ENCODE measurements at regions not wholly inside any gene's neighbourhood (a gene's known extent, or its start where the extent isn't known, plus 50 kb on each side); places are given as distances from the start of the nearest gene placed in this dataset.
"Not testable (repeated sequence)": the region's sequence is repeated elsewhere in the genome, so short reads cannot be mapped to it uniquely, and the experiment has no call there.

DNA sequence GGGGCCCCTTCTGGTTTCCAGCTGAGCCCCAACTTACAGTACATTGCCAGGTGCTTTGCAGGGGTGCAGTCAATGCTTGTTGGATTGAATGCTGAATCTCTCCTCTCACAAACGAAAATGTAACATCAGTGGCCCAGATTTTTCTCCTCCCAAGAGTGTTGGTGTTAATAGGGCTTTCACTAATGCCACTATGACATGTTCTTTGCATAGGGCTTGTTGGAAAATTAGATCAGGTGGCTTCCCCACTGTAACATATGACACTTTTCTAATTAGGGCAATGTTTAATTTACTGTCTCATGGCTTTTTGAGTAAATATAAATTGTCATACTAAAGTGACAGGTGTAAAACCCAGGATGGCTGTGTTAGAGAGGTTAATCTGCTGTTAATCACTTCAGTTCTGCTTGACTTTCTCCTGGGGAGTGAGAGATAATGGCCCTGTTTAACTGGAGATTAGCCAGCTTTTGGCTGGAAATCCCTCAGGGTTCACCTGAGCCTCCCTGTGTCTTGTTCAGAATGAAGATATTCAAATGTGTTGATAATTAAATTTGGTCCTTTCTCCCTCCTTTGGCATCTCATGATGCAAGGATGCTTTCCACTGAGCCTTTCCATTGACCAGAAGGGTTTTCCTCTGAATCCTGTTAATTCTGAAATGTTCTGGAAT lies 502.3 kb downstream of the RBFOX1 start:
- DNase-seq = no peak
- intact Hi-C loops (cut with DNase I) = no loop called here
- no peak for ATAC-seq

GRCh38 chr16:7820816-7821215 lies 488.2 kb downstream of the RBFOX1 start:
- intact Hi-C loops (cut with DNase I) = no loop called here
- ATAC-seq = peak in 1 of 2 donors; percentile 60
- DNase-seq = no peak

GRCh38 chr16:7805686-7806396 lies 473.2 kb downstream of the RBFOX1 start:
- no peak for ATAC-seq

DNA sequence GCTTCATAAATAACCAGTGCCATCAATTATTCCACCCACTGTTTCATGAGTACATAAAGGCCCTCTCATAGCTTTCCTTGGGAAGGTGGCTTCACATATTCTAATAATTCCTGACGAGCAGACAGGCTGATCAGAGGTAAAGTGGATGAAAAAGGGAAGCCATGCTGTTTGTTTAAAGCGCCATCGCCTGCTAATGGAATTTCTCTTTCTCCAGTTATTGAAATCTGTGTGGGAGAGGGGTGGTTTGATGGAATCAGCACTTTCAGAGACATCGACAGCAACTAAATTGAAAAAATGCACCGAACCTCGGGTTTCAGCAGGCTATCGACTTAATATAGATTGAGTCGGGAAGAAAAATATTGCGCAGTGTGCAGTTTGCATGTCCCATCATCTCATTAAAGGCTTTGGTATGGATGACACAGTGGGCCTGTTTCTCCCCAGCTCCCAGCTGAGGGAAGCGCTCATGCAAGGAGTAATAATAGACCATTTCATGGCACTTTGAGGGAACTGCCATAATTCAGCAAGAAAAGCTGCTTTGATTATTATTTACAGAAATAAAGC lies 472.1 kb downstream of the RBFOX1 start:
- intact Hi-C loops (cut with DNase I) = no loop called here
- ATAC-seq (no peak), DNase-seq (no peak)

More at GRCh38 chr16:7805686-7806396, 473.2 kb downstream of the RBFOX1 start:
- intact Hi-C loops (cut with DNase I) = no loop called here
- no peak for DNase-seq

DNA sequence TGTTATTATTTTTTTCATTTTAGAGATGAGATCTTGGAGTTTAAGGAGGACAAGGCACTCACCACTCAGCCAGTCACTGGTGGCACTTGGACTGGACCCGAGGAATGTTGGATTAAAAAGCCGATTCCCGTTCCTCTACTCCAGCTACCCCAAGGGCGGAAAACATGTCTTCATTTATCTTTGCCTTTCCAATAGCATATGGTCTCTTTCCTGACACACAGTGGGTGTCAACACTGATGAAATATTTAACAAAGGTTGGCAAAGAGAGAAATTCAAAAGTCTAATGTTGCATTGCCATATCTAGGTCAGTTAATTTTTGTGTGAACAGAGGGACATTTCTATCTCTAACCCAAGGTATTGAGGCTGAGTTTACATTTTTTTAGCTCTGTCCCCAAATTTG lies 459.7 kb downstream of the RBFOX1 start:
- intact Hi-C loops (cut with DNase I) = no loop called here

GRCh38 chr16:7791028-7791590 lies 458.5 kb downstream of the RBFOX1 start:
- peak in 1 of 2 donors; percentile 71 for ATAC-seq

More for the DNA sequence above, 459.7 kb downstream of the RBFOX1 start:
- no peak for ATAC-seq
- no peak for DNase-seq

DNA sequence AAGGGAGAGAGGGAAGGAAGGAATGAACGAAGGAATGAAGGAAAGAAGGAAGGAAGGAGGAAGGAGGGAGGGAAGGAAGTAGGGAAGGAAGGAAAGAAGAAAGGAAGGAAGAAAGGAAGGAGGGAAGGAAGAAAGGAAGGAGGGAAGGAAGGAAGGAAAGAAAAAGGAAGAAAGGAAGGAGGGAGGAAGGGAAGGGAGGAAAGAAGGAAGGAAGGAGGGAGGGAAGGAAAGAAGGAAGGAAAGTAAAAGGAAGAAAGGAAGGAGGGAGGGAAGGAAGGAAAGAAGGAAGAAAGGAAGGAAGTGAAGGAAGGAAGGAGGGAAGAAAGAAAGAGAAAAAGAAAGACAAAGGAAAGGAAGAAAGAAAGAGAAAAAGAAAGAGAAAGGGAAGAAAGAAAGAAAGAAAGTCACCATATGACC lies 442.4 kb downstream of the RBFOX1 start:
- intact Hi-C loops (cut with DNase I) = no loop called here
- no peak for ATAC-seq
- DNase-seq = no peak

More at GRCh38 chr16:7791028-7791590, 458.5 kb downstream of the RBFOX1 start:
- intact Hi-C loops (cut with DNase I) = no loop called here
- no peak for DNase-seq

- intact Hi-C loops (cut with DNase I) = no loop called here
- ATAC-seq = no peak
- no peak for DNase-seq
Measured at GRCh38 chr16:7772722-7773121, 440.1 kb downstream of the RBFOX1 start.

- ATAC-seq; intact Hi-C loops (cut with DNase I); DNase-seq: not testable (repeated sequence)
Measured at GRCh38 chr16:7769091-7769490, 436.4 kb downstream of the RBFOX1 start.

- intact Hi-C loops (cut with DNase I) = no loop called here
- no peak for DNase-seq
- no peak for ATAC-seq
Measured at GRCh38 chr16:7765079-7765550, 432.5 kb downstream of the RBFOX1 start.

DNA sequence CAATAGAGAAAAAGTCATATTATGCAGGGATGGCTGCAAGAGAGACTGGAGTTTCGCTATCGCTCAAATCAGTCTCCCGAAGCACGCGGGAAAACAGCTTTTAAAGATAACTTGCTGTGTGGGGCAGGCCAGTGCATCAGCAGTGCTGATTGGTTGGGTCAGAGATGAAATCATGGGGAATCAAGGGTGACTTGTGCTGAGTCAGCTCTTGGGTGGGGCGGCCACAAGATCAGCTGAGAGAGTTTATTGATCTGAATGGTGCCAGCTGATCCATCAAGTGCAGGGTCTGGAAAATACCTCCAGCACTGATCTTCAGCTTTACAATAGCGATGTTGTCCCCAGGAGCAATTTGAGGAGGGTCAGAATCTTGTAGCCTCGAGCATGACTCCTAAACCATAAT lies 430.5 kb downstream of the RBFOX1 start:
- no peak for DNase-seq
- intact Hi-C loops (cut with DNase I) = no loop called here
- ATAC-seq = no peak
